ENCODE measurements at regions not wholly inside any gene's neighbourhood (a gene's known extent, or its start where the extent isn't known, plus 50 kb on each side); places are given as distances from the start of the nearest gene placed in this dataset.

GRCh38 chr10:90614631-90615030 lies 243.2 kb downstream of the HTR7 start:
- Histone ChIP-seq H3K9me3 (ENCODE audit: control insufficient read depth, low read length) (no peaks in the 10 kb centered on the region), H3K4me3 (ENCODE audit: low read length in 2 of 2) (no peak overlapping the region), H3K27ac (ENCODE audit: low read depth in 1 of 2, low read length in 2 of 2) (peak overlapping the region in 1 of 2 donors; percentile 71), H3K4me1 (ENCODE audit: control insufficient read depth in 1 of 2, insufficient read depth in 2 of 2, low read length in 2 of 2) (peaks cover 0 to 3% of the 10 kb centered on the region in 2 donors), H3K27me3 (ENCODE audit: control insufficient read depth in 1 of 2, insufficient read depth in 2 of 2, low read length in 1 of 2) (no peaks in the 10 kb centered on the region), H3K36me3 (ENCODE audit: control insufficient read depth in 1 of 2, insufficient read depth in 2 of 2, low read length in 1 of 2) (no peaks in the 10 kb centered on the region)
- WGBS, 2 donors: 8 to 14% methylated on average over 1 of the region's 1 CpG
- ATAC-seq (ENCODE audit: low FRiP score) (peak; percentile 19), DNase-seq (no peak)
- intact Hi-C loops (cut with DNase I): no loop called here

DNA sequence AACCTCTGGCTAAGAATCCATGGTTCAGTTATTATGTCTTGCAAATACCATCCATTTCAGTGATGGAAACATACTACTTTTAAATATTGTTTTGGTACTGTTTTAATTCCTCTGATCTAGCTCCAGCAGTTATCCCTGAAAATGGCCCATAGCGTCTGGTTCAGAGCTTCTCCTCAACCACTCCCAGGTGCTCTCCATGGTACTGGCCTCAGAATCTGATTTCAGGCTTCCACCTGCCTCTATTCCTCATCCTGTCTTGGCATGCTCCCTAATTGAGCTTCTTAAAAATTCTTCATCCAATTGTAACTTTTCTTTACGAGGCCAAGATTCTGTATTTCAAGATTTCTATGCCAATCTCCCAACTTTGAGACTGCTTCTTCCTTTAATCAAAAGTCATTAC lies 236.3 kb downstream of the HTR7 start:
- Histone ChIP-seq H3K4me1 (ENCODE audit: control insufficient read depth in 1 of 2, insufficient read depth in 2 of 2, low read length in 2 of 2) (no peaks in the 10 kb centered on the region), H3K36me3 (ENCODE audit: control insufficient read depth in 1 of 2, insufficient read depth in 2 of 2, low read length in 1 of 2) (no peaks in the 10 kb centered on the region), H3K27ac (ENCODE audit: low read depth in 1 of 2, low read length in 2 of 2) (no peak overlapping the region), H3K9me3 (ENCODE audit: control insufficient read depth, low read length) (no peaks in the 10 kb centered on the region), H3K27me3 (ENCODE audit: control insufficient read depth in 1 of 2, insufficient read depth in 2 of 2, low read length in 1 of 2) (no peaks in the 10 kb centered on the region), H3K4me3 (ENCODE audit: low read length in 2 of 2) (no peak overlapping the region)
- intact Hi-C loops (cut with DNase I): no loop called here
- DNase-seq (no peak), ATAC-seq (ENCODE audit: low FRiP score) (no peak)
- WGBS, 2 donors: 29% methylated on average over 2 of the region's 2 CpGs

- DNase-seq (no peak), ATAC-seq (ENCODE audit: low FRiP score) (peak; percentile 54)
- WGBS, 2 donors: 27 to 35% methylated on average over 2 of the region's 2 CpGs
- Histone ChIP-seq H3K4me3 (ENCODE audit: low read length in 2 of 2) (no peak overlapping the region), H3K27ac (ENCODE audit: low read depth in 1 of 2, low read length in 2 of 2) (peak overlapping the region in 1 of 2 donors; percentile 43), H3K9me3 (ENCODE audit: control insufficient read depth, low read length) (no peaks in the 10 kb centered on the region), H3K36me3 (ENCODE audit: control insufficient read depth in 1 of 2, insufficient read depth in 2 of 2, low read length in 1 of 2) (no peaks in the 10 kb centered on the region), H3K4me1 (ENCODE audit: control insufficient read depth in 1 of 2, insufficient read depth in 2 of 2, low read length in 2 of 2) (peaks cover 0 to 9% of the 10 kb centered on the region in 2 donors), H3K27me3 (ENCODE audit: control insufficient read depth in 1 of 2, insufficient read depth in 2 of 2, low read length in 1 of 2) (no peaks in the 10 kb centered on the region)
- intact Hi-C loops (cut with DNase I): no loop called here
Measured at GRCh38 chr10:90635111-90635765, 222.6 kb downstream of the HTR7 start.

GRCh38 chr10:90640756-90641155 lies 217.1 kb downstream of the HTR7 start:
- WGBS, 2 donors: 51 to 52% methylated on average over 2 of the region's 2 CpGs
- no peaks in the 10 kb centered on the region for H3K36me3 ChIP-seq (ENCODE audit: control insufficient read depth in 1 of 2, insufficient read depth in 2 of 2, low read length in 1 of 2)

DNA sequence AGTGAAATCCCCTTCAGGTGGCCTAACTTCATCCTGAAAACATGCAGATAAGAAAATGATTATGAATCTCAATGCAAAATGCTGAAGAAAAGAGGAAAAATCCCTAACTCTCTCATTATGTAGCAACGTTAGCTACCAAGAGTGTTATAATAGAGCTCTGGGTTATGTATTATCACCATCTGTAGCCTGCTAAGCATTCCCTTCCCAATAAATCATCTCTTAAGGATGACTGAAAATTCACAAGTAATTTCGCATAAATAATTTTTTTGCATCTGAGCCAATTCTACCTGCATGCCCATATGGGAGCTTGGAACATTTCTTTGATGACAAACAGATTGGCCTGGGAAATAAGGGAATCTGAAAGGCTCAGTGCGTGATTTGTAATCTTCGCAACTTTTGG lies 216.1 kb downstream of the HTR7 start:
- no peak overlapping the region for H3K27ac ChIP-seq (ENCODE audit: low read depth in 1 of 2, low read length in 2 of 2)
- H3K4me1 ChIP-seq (ENCODE audit: control insufficient read depth in 1 of 2, insufficient read depth in 2 of 2, low read length in 2 of 2): peaks cover 8 to 10% of the 10 kb centered on the region in 2 donors
- no peaks in the 10 kb centered on the region for H3K36me3 ChIP-seq (ENCODE audit: control insufficient read depth in 1 of 2, insufficient read depth in 2 of 2, low read length in 1 of 2)
- intact Hi-C loops (cut with DNase I): loop anchor here in 1 of 2 donors (10.0 kb wide), 1 partner anchor 177 kb away; no protein-coding TSS in a partner anchor
- no peak for DNase-seq
- H3K4me3 ChIP-seq (ENCODE audit: low read length in 2 of 2): peak overlapping the region in 1 of 2 donors; percentile 31
- ATAC-seq (ENCODE audit: low FRiP score): peak; percentile 48
- WGBS, 2 donors: 6 to 7% methylated on average over 4 of the region's 4 CpGs
- H3K27me3 ChIP-seq (ENCODE audit: control insufficient read depth in 1 of 2, insufficient read depth in 2 of 2, low read length in 1 of 2): no peaks in the 10 kb centered on the region
- no peaks in the 10 kb centered on the region for H3K9me3 ChIP-seq (ENCODE audit: control insufficient read depth, low read length)

More at GRCh38 chr10:90640756-90641155, 217.1 kb downstream of the HTR7 start:
- intact Hi-C loops (cut with DNase I): loop anchor here in 1 of 2 donors (10.0 kb wide), 1 partner anchor 176 kb away; no protein-coding TSS in a partner anchor
- Histone ChIP-seq H3K4me1 (ENCODE audit: control insufficient read depth in 1 of 2, insufficient read depth in 2 of 2, low read length in 2 of 2) (peaks cover 8 to 10% of the 10 kb centered on the region in 2 donors), H3K27ac (ENCODE audit: low read depth in 1 of 2, low read length in 2 of 2) (no peak overlapping the region), H3K27me3 (ENCODE audit: control insufficient read depth in 1 of 2, insufficient read depth in 2 of 2, low read length in 1 of 2) (no peaks in the 10 kb centered on the region), H3K4me3 (ENCODE audit: low read length in 2 of 2) (no peak overlapping the region), H3K9me3 (ENCODE audit: control insufficient read depth, low read length) (no peaks in the 10 kb centered on the region)
- no peak for ATAC-seq (ENCODE audit: low FRiP score)
- DNase-seq: no peak

DNA sequence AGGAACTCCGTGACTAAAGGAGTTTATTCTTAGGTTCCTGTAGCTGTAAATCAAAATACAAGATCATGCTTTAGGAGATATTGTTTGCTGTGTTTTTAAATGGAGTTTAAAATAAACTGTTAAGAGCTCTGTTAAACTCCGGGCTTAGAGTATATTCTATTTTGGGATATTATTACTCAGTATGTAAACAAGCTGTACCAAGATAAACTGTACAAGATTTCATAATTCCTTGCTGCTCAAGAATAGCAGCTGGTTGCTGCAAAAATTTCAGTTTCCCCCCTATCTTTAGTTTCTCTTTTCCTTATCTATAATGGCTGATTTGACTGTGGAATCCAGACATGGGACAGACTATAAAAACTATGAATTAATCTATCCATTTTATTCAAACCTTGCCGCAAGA lies 215.7 kb downstream of the HTR7 start:
- Histone ChIP-seq H3K36me3 (ENCODE audit: control insufficient read depth in 1 of 2, insufficient read depth in 2 of 2, low read length in 1 of 2) (no peaks in the 10 kb centered on the region), H3K4me1 (ENCODE audit: control insufficient read depth in 1 of 2, insufficient read depth in 2 of 2, low read length in 2 of 2) (peaks cover 8 to 10% of the 10 kb centered on the region in 2 donors), H3K27me3 (ENCODE audit: control insufficient read depth in 1 of 2, insufficient read depth in 2 of 2, low read length in 1 of 2) (no peaks in the 10 kb centered on the region), H3K27ac (ENCODE audit: low read depth in 1 of 2, low read length in 2 of 2) (peak overlapping the region in 1 of 2 donors; percentile 76), H3K9me3 (ENCODE audit: control insufficient read depth, low read length) (no peaks in the 10 kb centered on the region), H3K4me3 (ENCODE audit: low read length in 2 of 2) (peak overlapping the region in 1 of 2 donors; percentile 31)
- ATAC-seq (ENCODE audit: low FRiP score): peak; percentile 83
- intact Hi-C loops (cut with DNase I): loop anchor here in 1 of 2 donors (10.0 kb wide), 1 partner anchor 177 kb away; no protein-coding TSS in a partner anchor
- WGBS, 2 donors: 3 to 5% methylated on average over 3 of the region's 3 CpGs
- DNase-seq: no peak

- Histone ChIP-seq H3K4me1 (ENCODE audit: control insufficient read depth in 1 of 2, insufficient read depth in 2 of 2, low read length in 2 of 2) (peaks cover 8 to 10% of the 10 kb centered on the region in 2 donors), H3K27ac (ENCODE audit: low read depth in 1 of 2, low read length in 2 of 2) (peak overlapping the region in 1 of 2 donors; percentile 76), H3K9me3 (ENCODE audit: control insufficient read depth, low read length) (no peaks in the 10 kb centered on the region), H3K4me3 (ENCODE audit: low read length in 2 of 2) (no peak overlapping the region), H3K27me3 (ENCODE audit: control insufficient read depth in 1 of 2, insufficient read depth in 2 of 2, low read length in 1 of 2) (no peaks in the 10 kb centered on the region), H3K36me3 (ENCODE audit: control insufficient read depth in 1 of 2, insufficient read depth in 2 of 2, low read length in 1 of 2) (no peaks in the 10 kb centered on the region)
- ATAC-seq (ENCODE audit: low FRiP score) (no peak), DNase-seq (no peak)
- intact Hi-C loops (cut with DNase I): loop anchor here in 1 of 2 donors (10.0 kb wide), 1 partner anchor 178 kb away; no protein-coding TSS in a partner anchor
- WGBS, 2 donors: 4 to 6% methylated on average over 4 of the region's 4 CpGs
Measured at GRCh38 chr10:90642650-90643049, 215.2 kb downstream of the HTR7 start.

GRCh38 chr10:90644165-90644564 lies 213.7 kb downstream of the HTR7 start:
- H3K27ac ChIP-seq (ENCODE audit: low read depth in 1 of 2, low read length in 2 of 2): no peak overlapping the region

GRCh38 chr10:90650858-90651257 lies 207.0 kb downstream of the HTR7 start:
- no peak overlapping the region for H3K27ac ChIP-seq (ENCODE audit: low read depth in 1 of 2, low read length in 2 of 2)
- H3K27me3 ChIP-seq (ENCODE audit: control insufficient read depth in 1 of 2, insufficient read depth in 2 of 2, low read length in 1 of 2): no peaks in the 10 kb centered on the region
- DNase-seq (no peak), ATAC-seq (ENCODE audit: low FRiP score) (no peak)
- no peaks in the 10 kb centered on the region for H3K36me3 ChIP-seq (ENCODE audit: control insufficient read depth in 1 of 2, insufficient read depth in 2 of 2, low read length in 1 of 2)
- no peaks in the 10 kb centered on the region for H3K4me1 ChIP-seq (ENCODE audit: control insufficient read depth in 1 of 2, insufficient read depth in 2 of 2, low read length in 2 of 2)
- intact Hi-C loops (cut with DNase I): no loop called here
- WGBS, 2 donors: 70 to 95% methylated on average over 2 of the region's 2 CpGs
- H3K9me3 ChIP-seq (ENCODE audit: control insufficient read depth, low read length): no peaks in the 10 kb centered on the region
- H3K4me3 ChIP-seq (ENCODE audit: low read length in 2 of 2): no peak overlapping the region

More at GRCh38 chr10:90644165-90644564, 213.7 kb downstream of the HTR7 start:
- H3K36me3 ChIP-seq (ENCODE audit: control insufficient read depth in 1 of 2, insufficient read depth in 2 of 2, low read length in 1 of 2): no peaks in the 10 kb centered on the region
- DNase-seq (no peak), ATAC-seq (ENCODE audit: low FRiP score) (no peak)
- no peaks in the 10 kb centered on the region for H3K27me3 ChIP-seq (ENCODE audit: control insufficient read depth in 1 of 2, insufficient read depth in 2 of 2, low read length in 1 of 2)
- 64 to 82% methylated on average over 3 of the region's 3 CpGs for WGBS, 2 donors
- H3K4me3 ChIP-seq (ENCODE audit: low read length in 2 of 2): no peak overlapping the region
- intact Hi-C loops (cut with DNase I): loop anchor here in 1 of 2 donors (10.0 kb wide), 1 partner anchor 179 kb away; no protein-coding TSS in a partner anchor
- peaks cover 8 to 10% of the 10 kb centered on the region in 2 donors for H3K4me1 ChIP-seq (ENCODE audit: control insufficient read depth in 1 of 2, insufficient read depth in 2 of 2, low read length in 2 of 2)
- H3K9me3 ChIP-seq (ENCODE audit: control insufficient read depth, low read length): no peaks in the 10 kb centered on the region

All from aorta (tissue), 5 donors.